ENCODE measurements at regions not wholly inside any gene's neighbourhood (a gene's known extent, or its start where the extent isn't known, plus 50 kb on each side); places are given as distances from the start of the nearest gene placed in this dataset.

DNA sequence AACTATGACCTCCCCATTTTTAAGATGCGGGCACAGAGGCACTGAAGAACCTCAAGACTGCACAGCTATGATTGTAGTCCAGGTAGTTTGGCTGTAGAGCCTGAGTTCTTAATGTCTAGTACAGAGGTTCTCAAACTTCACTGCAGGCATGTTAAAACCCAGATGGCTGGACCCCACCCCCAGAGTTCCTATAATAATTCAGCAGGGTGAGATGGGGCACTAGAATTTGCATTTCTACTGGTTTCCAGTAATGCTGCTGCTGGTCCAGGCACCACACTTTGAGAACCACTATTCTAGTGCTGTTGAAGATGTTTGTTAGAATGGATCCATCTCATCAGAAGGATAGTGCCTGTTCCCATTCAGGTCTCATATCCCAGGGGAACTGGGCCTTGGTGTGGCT, 274.9 kb downstream of the ABHD5 start:
- H4K20me1 ChIP-seq (ENCODE audit: insufficient read depth, low read length): no peaks in the 10 kb centered on the region
- no peak for DNase-seq (ENCODE audit: insufficient read length, low spot score, missing footprints)
- no peak overlapping the region for H2AFZ ChIP-seq (ENCODE audit: low read length)
- H3K4me1 ChIP-seq (ENCODE audit: insufficient read depth, low read length): no peaks in the 10 kb centered on the region
- H3K27ac ChIP-seq (ENCODE audit: low read depth, low read length): no peak overlapping the region
- TF ChIP-seq CTCF (IDR thresholded peaks at IDR 0.05; ENCODE audit: extremely low read depth, low read depth, low read length): no peak
- H3K4me2 ChIP-seq (ENCODE audit: insufficient read depth, low read length): no peak overlapping the region
- no peak overlapping the region for H3K4me3 ChIP-seq (ENCODE audit: insufficient read depth, low read length)
- H3K9me3 ChIP-seq (ENCODE audit: low read depth, low read length): no peaks in the 10 kb centered on the region
- no peaks in the 10 kb centered on the region for H3K79me2 ChIP-seq (ENCODE audit: insufficient read depth, low read length)
- peaks cover 17% of the 10 kb centered on the region for H3K27me3 ChIP-seq (ENCODE audit: insufficient read depth, low read length)
- H3K36me3 ChIP-seq (ENCODE audit: insufficient read depth, low read length): no peaks in the 10 kb centered on the region

DNA sequence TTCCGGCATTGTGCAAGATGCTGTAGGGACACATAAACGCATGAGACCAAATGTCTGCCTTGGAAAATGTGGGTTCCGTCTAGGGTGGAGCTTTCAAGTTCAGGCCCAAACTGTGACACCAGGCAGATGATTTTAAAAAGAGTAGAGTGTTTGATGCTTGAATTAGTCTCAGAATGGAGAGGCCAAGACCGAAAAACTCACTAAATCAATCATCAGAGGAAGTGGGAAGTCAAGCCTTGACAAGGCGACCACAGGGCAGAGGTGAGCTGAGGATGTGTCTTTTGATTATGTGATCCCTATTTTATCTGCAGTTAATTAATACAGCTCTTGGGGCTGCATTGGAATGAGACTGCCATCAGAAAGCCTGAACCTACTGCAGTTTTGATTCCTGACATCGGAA, 275.4 kb downstream of the ABHD5 start:
- no peaks in the 10 kb centered on the region for H3K4me1 ChIP-seq (ENCODE audit: insufficient read depth, low read length)
- H3K27me3 ChIP-seq (ENCODE audit: insufficient read depth, low read length): peaks cover 13% of the 10 kb centered on the region
- H3K27ac ChIP-seq (ENCODE audit: low read depth, low read length): no peak overlapping the region
- DNase-seq (ENCODE audit: insufficient read length, low spot score, missing footprints): no peak
- H3K36me3 ChIP-seq (ENCODE audit: insufficient read depth, low read length): no peaks in the 10 kb centered on the region
- TF ChIP-seq CTCF (IDR thresholded peaks at IDR 0.05; ENCODE audit: extremely low read depth, low read depth, low read length): no peak
- no peak overlapping the region for H2AFZ ChIP-seq (ENCODE audit: low read length)
- no peaks in the 10 kb centered on the region for H3K79me2 ChIP-seq (ENCODE audit: insufficient read depth, low read length)
- no peak overlapping the region for H3K4me2 ChIP-seq (ENCODE audit: insufficient read depth, low read length)
- H3K9me3 ChIP-seq (ENCODE audit: low read depth, low read length): no peaks in the 10 kb centered on the region
- H4K20me1 ChIP-seq (ENCODE audit: insufficient read depth, low read length): no peaks in the 10 kb centered on the region
- H3K4me3 ChIP-seq (ENCODE audit: insufficient read depth, low read length): no peak overlapping the region

DNA sequence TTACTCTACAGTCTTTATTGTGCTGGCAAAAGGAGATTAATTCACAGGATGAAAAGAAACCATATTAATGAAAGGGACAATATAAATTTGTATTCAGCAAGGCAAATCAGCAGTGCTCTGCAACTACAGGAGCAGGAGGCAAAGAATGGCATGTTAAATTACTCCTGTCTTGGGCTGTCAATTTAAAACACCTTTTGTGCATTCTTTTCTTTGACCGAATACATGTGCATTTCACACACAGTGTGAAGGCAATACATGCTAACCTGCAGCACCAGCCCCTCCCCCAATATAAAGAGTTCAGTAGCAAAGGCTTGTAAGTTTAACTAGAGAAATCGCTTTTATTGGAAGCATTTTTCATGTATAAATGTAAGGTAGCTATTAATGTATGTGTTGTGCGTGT, 275.2 kb upstream of the TOPAZ1 start:
- DNase-seq (ENCODE audit: insufficient read length, low spot score, missing footprints): no peak
- Histone ChIP-seq H3K79me2 (ENCODE audit: insufficient read depth, low read length) (no peaks in the 10 kb centered on the region), H3K4me1 (ENCODE audit: insufficient read depth, low read length) (no peaks in the 10 kb centered on the region), H3K9me3 (ENCODE audit: low read depth, low read length) (no peaks in the 10 kb centered on the region), H3K4me2 (ENCODE audit: insufficient read depth, low read length) (no peak overlapping the region), H3K27ac (ENCODE audit: low read depth, low read length) (no peak overlapping the region), H3K36me3 (ENCODE audit: insufficient read depth, low read length) (no peaks in the 10 kb centered on the region), H4K20me1 (ENCODE audit: insufficient read depth, low read length) (no peaks in the 10 kb centered on the region), H3K4me3 (ENCODE audit: insufficient read depth, low read length) (no peak overlapping the region), H3K27me3 (ENCODE audit: insufficient read depth, low read length) (peaks cover 11% of the 10 kb centered on the region), H2AFZ (ENCODE audit: low read length) (no peak overlapping the region)
- no peak for TF ChIP-seq CTCF (IDR thresholded peaks at IDR 0.05; ENCODE audit: extremely low read depth, low read depth, low read length)

DNA sequence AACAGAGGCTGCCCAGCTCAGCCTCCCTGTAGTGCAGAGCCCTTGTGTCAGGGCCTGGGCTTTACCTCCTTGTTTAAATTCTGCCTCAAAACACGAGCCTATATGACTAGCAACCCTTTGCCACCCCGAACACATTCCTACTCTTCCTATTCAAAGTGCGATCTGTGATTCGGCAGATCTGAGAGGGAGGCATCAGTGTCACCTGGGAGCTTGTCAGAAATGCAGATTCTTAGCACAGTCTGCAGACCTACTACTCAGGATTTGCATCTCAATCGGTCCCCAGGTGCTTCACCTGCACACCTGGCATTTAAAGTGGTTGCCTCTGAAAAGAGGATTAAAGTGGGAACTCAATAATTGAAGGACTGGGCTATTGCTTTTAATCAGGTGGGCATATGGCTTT, 273.2 kb upstream of the TOPAZ1 start:
- Histone ChIP-seq H3K4me3 (ENCODE audit: insufficient read depth, low read length) (no peak overlapping the region), H3K27ac (ENCODE audit: low read depth, low read length) (no peak overlapping the region), H4K20me1 (ENCODE audit: insufficient read depth, low read length) (no peaks in the 10 kb centered on the region), H3K9me3 (ENCODE audit: low read depth, low read length) (no peaks in the 10 kb centered on the region), H3K36me3 (ENCODE audit: insufficient read depth, low read length) (no peaks in the 10 kb centered on the region), H3K79me2 (ENCODE audit: insufficient read depth, low read length) (no peaks in the 10 kb centered on the region), H3K27me3 (ENCODE audit: insufficient read depth, low read length) (peaks cover 7% of the 10 kb centered on the region), H3K4me1 (ENCODE audit: insufficient read depth, low read length) (no peaks in the 10 kb centered on the region), H2AFZ (ENCODE audit: low read length) (no peak overlapping the region), H3K4me2 (ENCODE audit: insufficient read depth, low read length) (no peak overlapping the region)
- no peak for TF ChIP-seq CTCF (IDR thresholded peaks at IDR 0.05; ENCODE audit: extremely low read depth, low read depth, low read length)
- no peak for DNase-seq (ENCODE audit: insufficient read length, low spot score, missing footprints)

Measured in osteoblast (primary cell).